ENCODE measurements at regions not wholly inside any gene's neighbourhood (a gene's known extent, or its start where the extent isn't known, plus 50 kb on each side); places are given as distances from the start of the nearest gene placed in this dataset.

GRCh38 chr15:69994429-69995205 lies 103.1 kb downstream of the TLE3 start:
- no peaks in the 10 kb centered on the region for H3K36me3 ChIP-seq
- no peak overlapping the region for H3K27ac ChIP-seq
- no peak for TF ChIP-seq CTCF (IDR thresholded peaks at IDR 0.05)
- ATAC-seq (no peak), DNase-seq (no peak)
- H3K4me3 ChIP-seq = no peak overlapping the region
- H3K27me3 ChIP-seq = peaks cover 0 to 66% (median 27%) of the 10 kb centered on the region in 7 donors
- H3K4me1 ChIP-seq = no peaks in the 10 kb centered on the region
- WGBS, 2 donors = 53 to 55% methylated on average over 1 of the region's 1 CpG
- intact Hi-C loops (cut with DNase I) = no loop called here
- peaks cover 0 to 7% (median 0%) of the 10 kb centered on the region in 11 donors for H3K9me3 ChIP-seq

GRCh38 chr15:69996321-69997160 lies 101.2 kb downstream of the TLE3 start:
- no peak for TF ChIP-seq CTCF (IDR thresholded peaks at IDR 0.05)
- Histone ChIP-seq H3K27ac (no peak overlapping the region), H3K4me3 (no peak overlapping the region), H3K9me3 (peaks cover 0 to 7% (median 0%) of the 10 kb centered on the region in 11 donors), H3K4me1 (no peaks in the 10 kb centered on the region), H3K27me3 (peaks cover 0 to 53% (median 8%) of the 10 kb centered on the region in 7 donors), H3K36me3 (no peaks in the 10 kb centered on the region)
- intact Hi-C loops (cut with DNase I) = no loop called here
- WGBS, 2 donors = 66 to 67% methylated on average over 15 of the region's 15 CpGs
- ATAC-seq (no peak), DNase-seq (no peak)

- H3K9me3 ChIP-seq = peaks cover 0 to 7% (median 0%) of the 10 kb centered on the region in 11 donors
- no peak for TF ChIP-seq CTCF (IDR thresholded peaks at IDR 0.05)
- H3K4me1 ChIP-seq = no peaks in the 10 kb centered on the region
- WGBS, 2 donors = 86 to 87% methylated on average over 10 of the region's 10 CpGs
- H3K27ac ChIP-seq = no peak overlapping the region
- DNase-seq = no peak
- ATAC-seq = no peak
- intact Hi-C loops (cut with DNase I) = no loop called here
- no peak overlapping the region for H3K4me3 ChIP-seq
- no peaks in the 10 kb centered on the region for H3K36me3 ChIP-seq
- peaks cover 0 to 47% (median 4%) of the 10 kb centered on the region in 7 donors for H3K27me3 ChIP-seq
Measured at GRCh38 chr15:69997161-69997485, 100.6 kb downstream of the TLE3 start.

Measured in heart right ventricle (tissue), 16 donors.